ENCODE measurements at regions not wholly inside any gene's neighbourhood (a gene's known extent, or its start where the extent isn't known, plus 50 kb on each side); places are given as distances from the start of the nearest gene placed in this dataset.

DNA sequence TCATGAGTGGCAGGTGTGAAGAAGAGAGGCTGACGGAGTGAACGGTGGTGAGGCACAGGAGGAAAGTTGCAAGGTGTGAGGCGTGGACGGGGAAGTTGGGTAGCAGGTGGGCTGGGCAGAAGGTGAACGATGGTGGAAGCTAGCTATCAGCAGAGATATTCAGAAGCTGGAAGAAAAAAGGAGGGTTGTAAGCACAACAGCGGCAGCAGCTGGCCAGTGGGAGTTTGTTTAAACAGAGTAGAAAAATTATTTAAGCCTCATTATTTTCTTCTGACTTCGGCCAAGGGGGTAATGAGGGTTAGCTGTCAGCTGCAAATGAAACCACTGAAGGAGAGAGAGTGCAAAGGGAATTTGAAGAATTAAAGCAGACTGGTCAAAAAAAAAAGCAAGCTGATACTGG, 62.1 kb upstream of the PRKAR2B start:
- Histone ChIP-seq H3K27me3 (ENCODE audit: control insufficient read depth, insufficient read depth, low read length) (no peaks in the 10 kb centered on the region), H3K4me3 (ENCODE audit: low read length) (no peak overlapping the region), H3K9me3 (ENCODE audit: control insufficient read depth, insufficient read depth, low read length) (no peaks in the 10 kb centered on the region), H3K4me1 (ENCODE audit: control insufficient read depth, insufficient read depth, low read length) (no peaks in the 10 kb centered on the region), H3K27ac (ENCODE audit: low read length) (no peak overlapping the region), H3K36me3 (ENCODE audit: control insufficient read depth, insufficient read depth, low read length) (no peaks in the 10 kb centered on the region)
- no peak for ATAC-seq
- H3K36me3 Mint-ChIP-seq: no peaks in the 10 kb centered on the region
- H3K9me3 Mint-ChIP-seq: no peaks in the 10 kb centered on the region
- TF ChIP-seq, protein P1, sequence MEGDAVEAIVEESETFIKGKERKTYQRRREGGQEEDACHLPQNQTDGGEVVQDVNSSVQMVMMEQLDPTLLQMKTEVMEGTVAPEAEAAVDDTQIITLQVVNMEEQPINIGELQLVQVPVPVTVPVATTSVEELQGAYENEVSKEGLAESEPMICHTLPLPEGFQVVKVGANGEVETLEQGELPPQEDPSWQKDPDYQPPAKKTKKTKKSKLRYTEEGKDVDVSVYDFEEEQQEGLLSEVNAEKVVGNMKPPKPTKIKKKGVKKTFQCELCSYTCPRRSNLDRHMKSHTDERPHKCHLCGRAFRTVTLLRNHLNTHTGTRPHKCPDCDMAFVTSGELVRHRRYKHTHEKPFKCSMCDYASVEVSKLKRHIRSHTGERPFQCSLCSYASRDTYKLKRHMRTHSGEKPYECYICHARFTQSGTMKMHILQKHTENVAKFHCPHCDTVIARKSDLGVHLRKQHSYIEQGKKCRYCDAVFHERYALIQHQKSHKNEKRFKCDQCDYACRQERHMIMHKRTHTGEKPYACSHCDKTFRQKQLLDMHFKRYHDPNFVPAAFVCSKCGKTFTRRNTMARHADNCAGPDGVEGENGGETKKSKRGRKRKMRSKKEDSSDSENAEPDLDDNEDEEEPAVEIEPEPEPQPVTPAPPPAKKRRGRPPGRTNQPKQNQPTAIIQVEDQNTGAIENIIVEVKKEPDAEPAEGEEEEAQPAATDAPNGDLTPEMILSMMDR (IDR thresholded peaks at IDR 0.05): no peak
- H3K27ac Mint-ChIP-seq: no peak overlapping the region
- intact Hi-C loops (cut with micrococcal nuclease): no loop called here
- no peak for DNase-seq
- no peak overlapping the region for H3K4me3 Mint-ChIP-seq
- peaks cover 0 to 5% of the 10 kb centered on the region in 2 donors for H3K27me3 Mint-ChIP-seq (ENCODE audit: low read depth in 2 of 2)
- H3K4me1 Mint-ChIP-seq: no peaks in the 10 kb centered on the region
- WGBS (ENCODE audit: insufficient coverage): 86% methylated on average over 7 of the region's 7 CpGs

DNA sequence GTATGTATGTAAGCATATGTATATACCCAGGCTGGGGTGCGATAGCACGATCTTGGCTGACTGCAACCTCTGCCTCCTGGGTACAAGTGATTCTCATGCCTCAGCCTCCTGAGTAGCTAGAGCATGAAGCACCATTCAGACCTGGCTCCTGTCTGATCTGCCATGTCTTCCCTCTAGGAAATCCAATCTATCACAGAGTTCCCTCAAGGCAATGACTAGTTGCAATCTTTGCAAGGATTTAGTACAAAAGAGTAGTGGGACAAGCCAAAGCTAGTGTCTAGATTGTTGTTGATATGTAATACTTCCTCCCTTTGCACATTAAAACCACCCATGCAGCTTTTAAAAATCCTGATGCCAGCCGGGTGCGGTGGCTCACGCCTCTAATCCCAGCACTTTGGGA, 60.5 kb upstream of the PRKAR2B start:
- WGBS (ENCODE audit: insufficient coverage): 95% methylated on average over 5 of the region's 5 CpGs
- no peaks in the 10 kb centered on the region for H3K9me3 Mint-ChIP-seq
- Histone ChIP-seq H3K4me3 (ENCODE audit: low read length) (no peak overlapping the region), H3K9me3 (ENCODE audit: control insufficient read depth, insufficient read depth, low read length) (no peaks in the 10 kb centered on the region), H3K27ac (ENCODE audit: low read length) (no peak overlapping the region), H3K4me1 (ENCODE audit: control insufficient read depth, insufficient read depth, low read length) (no peaks in the 10 kb centered on the region), H3K36me3 (ENCODE audit: control insufficient read depth, insufficient read depth, low read length) (no peaks in the 10 kb centered on the region), H3K27me3 (ENCODE audit: control insufficient read depth, insufficient read depth, low read length) (no peaks in the 10 kb centered on the region)
- no peaks in the 10 kb centered on the region for H3K4me1 Mint-ChIP-seq
- H3K36me3 Mint-ChIP-seq: no peaks in the 10 kb centered on the region
- intact Hi-C loops (cut with micrococcal nuclease): no loop called here
- ATAC-seq (no peak), DNase-seq (no peak)
- TF ChIP-seq, protein P1 (IDR thresholded peaks at IDR 0.05): no peak
- H3K27me3 Mint-ChIP-seq (ENCODE audit: low read depth in 2 of 2): peaks cover 0 to 5% of the 10 kb centered on the region in 2 donors
- no peak overlapping the region for H3K4me3 Mint-ChIP-seq
- H3K27ac Mint-ChIP-seq: no peak overlapping the region

GRCh38 chr7:106986450-106986977, 58.0 kb upstream of the PRKAR2B start:
- H3K27me3 ChIP-seq (ENCODE audit: control insufficient read depth, insufficient read depth, low read length): no peaks in the 10 kb centered on the region
- ATAC-seq (no peak), DNase-seq (no peak)
- Mint-ChIP-seq H3K27me3 (ENCODE audit: low read depth in 2 of 2) (peaks cover 0 to 3% of the 10 kb centered on the region in 2 donors), H3K36me3 (no peaks in the 10 kb centered on the region), H3K4me3 (no peak overlapping the region), H3K27ac (no peak overlapping the region), H3K4me1 (no peaks in the 10 kb centered on the region), H3K9me3 (no peaks in the 10 kb centered on the region)
- H3K9me3 ChIP-seq (ENCODE audit: control insufficient read depth, insufficient read depth, low read length): no peaks in the 10 kb centered on the region
- TF ChIP-seq, protein P1 (IDR thresholded peaks at IDR 0.05): no peak
- intact Hi-C loops (cut with micrococcal nuclease): no loop called here
- H3K4me1 ChIP-seq (ENCODE audit: control insufficient read depth, insufficient read depth, low read length): no peaks in the 10 kb centered on the region
- H3K4me3 ChIP-seq (ENCODE audit: low read length): no peak overlapping the region
- no peaks in the 10 kb centered on the region for H3K36me3 ChIP-seq (ENCODE audit: control insufficient read depth, insufficient read depth, low read length)
- no peak overlapping the region for H3K27ac ChIP-seq (ENCODE audit: low read length)

DNA sequence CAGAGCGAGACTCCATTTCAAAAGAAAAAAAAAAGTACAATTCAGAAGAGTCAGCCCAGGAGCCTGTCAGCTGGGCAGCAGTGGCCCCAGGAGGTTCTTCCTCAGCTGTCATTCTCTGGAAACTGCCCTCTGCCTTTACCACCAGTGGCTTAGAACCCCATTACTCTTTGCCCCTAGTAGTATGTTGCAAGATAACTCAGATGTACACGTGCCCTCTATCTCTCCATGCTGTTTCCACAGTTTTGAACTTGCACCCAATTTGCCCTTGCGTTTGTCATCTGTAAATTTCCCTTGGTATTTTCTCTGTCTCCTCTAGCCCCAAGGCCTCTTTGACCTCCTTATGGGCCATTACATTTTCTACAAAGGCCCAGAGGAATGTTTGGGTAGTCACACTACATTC, 56.7 kb upstream of the PRKAR2B start:
- Mint-ChIP-seq H3K27me3 (ENCODE audit: low read depth in 2 of 2) (no peaks in the 10 kb centered on the region), H3K9me3 (no peaks in the 10 kb centered on the region), H3K4me3 (no peak overlapping the region), H3K27ac (no peak overlapping the region), H3K36me3 (no peaks in the 10 kb centered on the region), H3K4me1 (no peaks in the 10 kb centered on the region)
- no peaks in the 10 kb centered on the region for H3K9me3 ChIP-seq (ENCODE audit: control insufficient read depth, insufficient read depth, low read length)
- no peak for ATAC-seq
- TF ChIP-seq, protein P1 (IDR thresholded peaks at IDR 0.05): no peak
- no peak for DNase-seq
- no peaks in the 10 kb centered on the region for H3K27me3 ChIP-seq (ENCODE audit: control insufficient read depth, insufficient read depth, low read length)
- H3K27ac ChIP-seq (ENCODE audit: low read length): no peak overlapping the region
- 88% methylated on average over 3 of the region's 3 CpGs for WGBS (ENCODE audit: insufficient coverage)
- H3K4me3 ChIP-seq (ENCODE audit: low read length): no peak overlapping the region
- intact Hi-C loops (cut with micrococcal nuclease): no loop called here
- H3K4me1 ChIP-seq (ENCODE audit: control insufficient read depth, insufficient read depth, low read length): no peaks in the 10 kb centered on the region
- H3K36me3 ChIP-seq (ENCODE audit: control insufficient read depth, insufficient read depth, low read length): no peaks in the 10 kb centered on the region
